Subcutaneous abdominal adipose tissue (tissue), 5 donors: ENCODE measurements at regions not wholly inside any gene's neighbourhood (a gene's known extent, or its start where the extent isn't known, plus 50 kb on each side); places are given as distances from the start of the nearest gene placed in this dataset.
"Not testable (repeated sequence)": the region's sequence is repeated elsewhere in the genome, so short reads cannot be mapped to it uniquely, and the experiment has no call there.

Experiments
- H3K27ac ChIP-seq: one replicate; pipeline ENCODE4 v1.7.0; 2013; ENCODE audit warnings: low read depth, mild to moderate bottlenecking, inconsistent platforms, low read length, moderate library complexity
- H3K27me3 ChIP-seq, 5 donors: one replicate each; pipeline ENCODE4 v1.7.0; 2013; ENCODE audit warnings: low read length in 5 of 5, inconsistent platforms in 1 of 5; ENCODE audit not compliant: control insufficient read depth in 5 of 5, insufficient read depth in 4 of 5
- H3K36me3 ChIP-seq, 5 donors: one replicate each; pipeline ENCODE4 v1.7.0; 2013; ENCODE audit warnings: low read length in 5 of 5; ENCODE audit not compliant: control insufficient read depth in 5 of 5, insufficient read depth in 5 of 5
- H3K4me1 ChIP-seq, 5 donors: one replicate each; pipeline ENCODE4 v1.7.0; 2013; ENCODE audit warnings: low read length in 5 of 5, mild to moderate bottlenecking in 3 of 5, moderate library complexity in 1 of 5; ENCODE audit not compliant: control insufficient read depth in 5 of 5, insufficient read depth in 5 of 5
- H3K4me3 ChIP-seq, 5 donors: one replicate each; pipeline ENCODE4 v1.7.0; 2013; ENCODE audit warnings: low read length in 5 of 5, low read depth in 1 of 5
- H3K9ac ChIP-seq, 5 donors: one replicate each; pipeline ENCODE4 v1.7.0; 2013; ENCODE audit warnings: low read length in 5 of 5, mild to moderate bottlenecking in 4 of 5, moderate library complexity in 3 of 5
- H3K9me3 ChIP-seq, 5 donors: one replicate each; pipeline ENCODE4 v1.7.0; 2013; ENCODE audit warnings: low read length in 5 of 5; ENCODE audit not compliant: control insufficient read depth in 5 of 5
- donor health status: healthy.
- donor health status: healthy.
- donor health status: healthy.
- donor health status: healthy.
- donor health status: healthy.

DNA sequence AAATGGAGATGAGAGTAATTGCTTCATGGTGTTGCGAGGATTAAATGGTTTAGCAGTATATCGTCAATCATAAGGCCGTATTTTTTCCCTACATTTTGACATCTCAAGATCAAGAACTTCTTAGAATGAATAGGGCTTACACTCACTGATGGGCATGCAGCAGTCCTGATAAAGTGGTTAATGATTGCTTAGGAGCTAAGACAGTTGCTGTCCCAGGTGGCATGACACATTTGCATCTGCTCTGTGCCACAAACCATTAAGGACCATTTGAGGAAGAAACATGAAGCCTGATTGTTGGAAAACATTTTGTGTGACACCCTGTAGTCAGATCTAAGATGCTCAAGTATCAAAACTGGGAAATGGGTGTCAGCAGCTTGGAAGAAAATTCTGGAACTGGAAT is 81.0 kb upstream of the SGIP1 start:
- Histone ChIP-seq H3K9ac (no peak overlapping the region), H3K9me3 (no peaks in the 10 kb centered on the region), H3K27ac (no peak overlapping the region), H3K36me3 (no peaks in the 10 kb centered on the region), H3K4me1 (peaks cover 0 to 5% (median 0%) of the 10 kb centered on the region in 5 donors), H3K4me3 (no peak overlapping the region), H3K27me3 (no peaks in the 10 kb centered on the region)

DNA sequence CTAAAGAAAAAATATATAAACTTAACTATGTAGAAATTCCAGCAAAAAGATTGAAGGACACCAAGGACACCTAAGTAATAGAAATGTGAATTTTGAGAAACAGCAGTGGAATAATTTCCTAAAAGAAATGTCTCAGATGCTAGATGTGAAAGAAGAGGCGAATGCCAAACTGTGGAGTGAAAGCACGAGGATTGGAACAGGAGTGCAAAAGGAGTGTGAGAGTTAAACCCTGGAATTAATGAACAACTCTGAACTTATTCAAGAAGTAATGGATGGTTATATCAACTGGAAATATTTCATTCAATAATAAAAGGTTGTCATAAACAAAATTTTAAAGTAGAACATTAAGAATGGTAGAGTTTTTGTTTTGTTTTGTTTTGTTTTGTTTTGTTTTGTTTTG is 78.5 kb upstream of the SGIP1 start:
- no peak overlapping the region for H3K27ac ChIP-seq
- no peak overlapping the region for H3K4me3 ChIP-seq
- no peaks in the 10 kb centered on the region for H3K4me1 ChIP-seq
- H3K36me3 ChIP-seq, result no peaks in the 10 kb centered on the region
- H3K27me3 ChIP-seq, result no peaks in the 10 kb centered on the region
- H3K9me3 ChIP-seq, result peaks cover 0 to 3% (median 0%) of the 10 kb centered on the region in 5 donors
- H3K9ac ChIP-seq, result no peak overlapping the region

DNA sequence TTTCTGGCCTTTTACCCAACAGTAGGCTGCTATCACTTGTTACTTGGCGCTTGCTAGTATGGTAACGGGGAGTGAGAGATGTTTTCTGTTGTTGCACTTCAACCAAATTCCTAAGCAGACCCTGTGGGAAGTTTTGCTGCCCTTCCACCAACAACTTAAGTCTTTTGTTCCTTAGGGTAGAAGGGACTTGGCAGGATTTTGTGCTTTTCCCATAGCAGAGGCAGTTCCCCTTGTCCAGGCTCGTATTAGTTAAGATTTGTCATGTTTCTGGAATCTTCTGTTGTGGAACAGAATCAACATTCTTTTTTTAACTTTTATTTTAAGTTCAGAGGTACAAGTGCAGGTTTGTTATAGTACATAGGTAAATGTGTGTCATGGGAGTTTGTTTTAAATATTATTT is 73.2 kb upstream of the SGIP1 start:
- H3K9ac ChIP-seq, result no peak overlapping the region
- H3K36me3 ChIP-seq, result no peaks in the 10 kb centered on the region
- no peaks in the 10 kb centered on the region for H3K4me1 ChIP-seq
- H3K9me3 ChIP-seq, result peaks cover 0 to 3% (median 0%) of the 10 kb centered on the region in 5 donors
- H3K27ac ChIP-seq, result no peak overlapping the region
- H3K27me3 ChIP-seq, result peaks cover 0 to under 1% (median 0%) of the 10 kb centered on the region in 5 donors
- no peak overlapping the region for H3K4me3 ChIP-seq

DNA sequence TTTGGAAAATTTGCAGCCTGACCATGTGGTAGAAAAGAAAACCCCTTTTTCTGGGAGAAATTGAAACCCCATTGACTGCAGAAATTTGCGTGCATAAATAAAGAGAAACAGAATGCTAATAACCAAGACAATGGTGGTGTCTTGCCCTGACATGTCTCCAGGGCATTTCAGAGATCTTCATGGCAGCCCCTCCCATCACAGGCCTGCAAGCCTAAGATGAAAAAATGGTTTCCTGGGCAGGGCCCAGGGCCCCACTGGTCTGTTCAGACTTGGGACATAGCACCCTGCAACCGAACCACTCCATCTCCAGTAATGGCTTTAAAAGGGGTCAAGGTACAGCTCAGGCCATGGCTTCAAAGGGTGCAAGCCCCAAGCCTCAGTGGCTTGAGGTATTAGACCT is 71.6 kb upstream of the SGIP1 start:
- H3K27me3 ChIP-seq, result peaks cover 0 to 3% (median 0%) of the 10 kb centered on the region in 5 donors
- H3K9ac ChIP-seq, result no peak overlapping the region
- H3K4me3 ChIP-seq, result no peak overlapping the region
- no peak overlapping the region for H3K27ac ChIP-seq
- H3K9me3 ChIP-seq, result peaks cover 0 to 3% (median 0%) of the 10 kb centered on the region in 5 donors
- no peaks in the 10 kb centered on the region for H3K4me1 ChIP-seq
- no peaks in the 10 kb centered on the region for H3K36me3 ChIP-seq

DNA sequence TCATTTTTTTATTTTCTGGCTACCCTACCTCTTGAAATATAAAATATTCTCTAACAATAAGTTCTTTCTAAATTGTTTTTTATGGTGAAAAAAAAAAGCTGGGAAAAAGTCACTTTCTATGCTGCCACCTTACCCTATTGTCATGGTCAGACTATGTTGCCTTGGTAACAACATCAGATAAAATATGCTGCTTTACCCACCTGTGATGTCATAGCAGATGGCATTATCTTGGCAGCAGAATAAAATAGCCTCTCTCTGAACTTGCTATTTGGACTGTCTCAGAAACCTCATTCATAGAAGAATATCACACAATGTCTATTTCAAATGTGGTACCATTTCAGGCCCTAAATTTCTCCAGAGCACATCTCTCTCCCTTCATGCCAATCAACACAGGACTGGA is 69.6 kb upstream of the SGIP1 start:
- Histone ChIP-seq H3K9me3 (peaks cover 0 to 3% (median 0%) of the 10 kb centered on the region in 5 donors), H3K4me3 (no peak overlapping the region), H3K9ac (no peak overlapping the region), H3K27ac (no peak overlapping the region), H3K27me3 (peaks cover 0 to 3% (median 0%) of the 10 kb centered on the region in 5 donors), H3K36me3 (no peaks in the 10 kb centered on the region), H3K4me1 (no peaks in the 10 kb centered on the region)

DNA sequence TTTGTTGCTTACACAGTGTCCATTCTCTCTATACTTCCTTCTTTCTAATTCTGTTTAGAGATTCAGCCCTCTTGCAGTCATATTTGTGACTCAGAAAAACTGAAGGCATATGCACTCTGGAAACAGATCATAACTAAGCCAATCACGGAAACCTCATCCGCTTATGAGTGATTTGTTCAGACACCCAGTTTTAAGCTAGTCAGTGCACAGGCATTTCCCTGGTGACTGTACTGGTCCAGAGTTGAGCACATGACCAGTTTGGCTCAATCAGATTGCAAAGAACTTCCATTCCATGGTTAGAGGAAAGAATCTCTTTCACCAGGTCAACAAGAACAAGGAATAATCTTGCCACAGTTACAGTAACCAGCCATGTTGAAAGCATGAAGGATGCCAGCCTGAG is 69.2 kb upstream of the SGIP1 start:
- H3K4me3 ChIP-seq, result no peak overlapping the region
- H3K9ac ChIP-seq, result no peak overlapping the region
- H3K27me3 ChIP-seq, result peaks cover 0 to 3% (median 0%) of the 10 kb centered on the region in 5 donors
- H3K4me1 ChIP-seq, result no peaks in the 10 kb centered on the region
- H3K9me3 ChIP-seq, result peaks cover 0 to 3% (median 0%) of the 10 kb centered on the region in 5 donors
- H3K36me3 ChIP-seq, result no peaks in the 10 kb centered on the region
- no peak overlapping the region for H3K27ac ChIP-seq

DNA sequence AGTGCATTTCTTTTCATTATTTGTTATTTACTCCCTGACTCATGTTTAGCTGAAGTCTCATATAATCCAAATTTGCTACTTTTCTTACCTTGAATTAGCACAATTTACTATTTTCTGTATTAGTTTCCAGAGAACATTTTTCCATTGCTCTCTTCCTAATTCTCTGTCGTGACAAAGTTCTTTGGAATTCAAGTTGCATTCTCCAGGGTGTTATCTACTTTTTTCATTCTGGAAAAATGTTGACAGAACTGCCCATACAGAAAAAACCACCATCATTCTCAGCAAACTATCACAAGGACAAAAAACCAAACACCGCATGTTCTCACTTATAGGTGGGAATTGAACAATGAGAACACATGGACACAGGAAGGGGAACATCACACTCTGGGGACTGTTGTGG is 67.3 kb upstream of the SGIP1 start:
- not testable (repeated sequence) for H3K27me3 ChIP-seq, H3K4me3 ChIP-seq, H3K9ac ChIP-seq, H3K4me1 ChIP-seq, H3K27ac ChIP-seq, H3K36me3 ChIP-seq, H3K9me3 ChIP-seq

DNA sequence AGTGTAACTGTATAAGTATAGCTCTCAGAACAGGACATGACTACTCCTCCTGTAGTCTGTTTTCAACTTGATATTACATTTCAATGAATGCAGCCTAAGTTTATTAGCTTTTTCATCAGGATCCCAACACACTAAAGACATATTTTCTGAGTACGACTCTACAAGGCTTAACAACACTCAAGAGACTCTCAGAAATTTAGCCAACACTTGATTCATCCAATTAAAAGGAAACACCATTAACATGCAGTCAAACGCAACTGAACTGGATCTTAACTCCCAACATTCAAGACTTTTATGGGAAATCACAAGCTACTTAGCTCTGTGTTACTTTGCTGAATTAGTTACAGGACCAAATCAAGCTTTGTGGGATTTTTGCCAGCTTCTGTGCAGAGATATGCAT is 65.2 kb upstream of the SGIP1 start:
- H3K27ac ChIP-seq, result no peak overlapping the region
- H3K4me1 ChIP-seq, result no peaks in the 10 kb centered on the region
- peaks cover 0 to 3% (median 0%) of the 10 kb centered on the region in 5 donors for H3K27me3 ChIP-seq
- no peaks in the 10 kb centered on the region for H3K9me3 ChIP-seq
- no peak overlapping the region for H3K9ac ChIP-seq
- H3K4me3 ChIP-seq, result no peak overlapping the region
- H3K36me3 ChIP-seq, result no peaks in the 10 kb centered on the region

DNA sequence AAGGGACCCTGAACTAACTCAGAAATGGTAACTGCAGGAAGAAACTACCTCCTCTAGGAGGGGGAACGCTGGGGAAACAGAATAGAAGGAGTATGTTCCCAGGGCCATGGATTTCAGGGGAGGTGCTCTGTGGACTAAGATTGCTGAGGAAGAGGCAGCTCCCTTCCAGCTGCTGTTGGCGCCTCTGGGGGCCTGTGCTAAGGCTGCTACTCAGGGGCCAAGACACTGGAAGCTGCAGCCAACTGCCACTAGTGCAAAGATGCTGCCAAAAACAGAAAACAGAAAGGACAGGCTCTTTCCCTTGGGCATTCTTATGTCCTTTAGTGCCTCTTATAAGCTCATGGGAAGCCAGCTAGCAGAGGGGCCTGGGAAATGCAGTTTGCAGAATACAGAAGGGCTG is 58.0 kb upstream of the SGIP1 start:
- no peak overlapping the region for H3K27ac ChIP-seq
- peaks cover 0 to 2% (median 0%) of the 10 kb centered on the region in 5 donors for H3K4me1 ChIP-seq
- no peaks in the 10 kb centered on the region for H3K36me3 ChIP-seq

DNA sequence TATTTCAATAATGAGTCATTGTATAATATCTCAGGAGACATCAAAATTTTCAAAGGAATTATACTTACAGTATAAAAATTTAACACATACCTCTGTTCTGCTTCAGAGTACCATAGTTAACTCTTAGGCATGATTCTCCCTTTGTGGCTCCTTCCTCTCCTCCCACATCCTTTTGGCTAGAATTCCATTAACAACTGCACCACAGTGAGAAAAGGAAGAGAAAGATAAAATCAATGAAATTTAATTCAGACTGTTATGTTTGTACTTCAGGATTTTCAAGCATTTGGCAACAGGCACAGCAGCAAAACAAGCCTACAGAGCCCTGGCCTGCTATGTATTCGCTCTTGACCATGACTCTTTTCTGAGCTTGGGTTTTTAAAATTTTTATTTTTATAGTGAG is 57.2 kb upstream of the SGIP1 start:
- Histone ChIP-seq H3K36me3 (no peaks in the 10 kb centered on the region), H3K9ac (no peak overlapping the region), H3K27me3 (no peaks in the 10 kb centered on the region), H3K9me3 (peaks cover 0 to 4% (median 0%) of the 10 kb centered on the region in 5 donors), H3K4me1 (peaks cover 0 to 2% (median 0%) of the 10 kb centered on the region in 5 donors), H3K27ac (no peak overlapping the region), H3K4me3 (no peak overlapping the region)

More for the DNA sequence above, 58.0 kb upstream of the SGIP1 start:
- Histone ChIP-seq H3K27me3 (no peaks in the 10 kb centered on the region), H3K9me3 (peaks cover 0 to 4% (median 0%) of the 10 kb centered on the region in 5 donors), H3K4me3 (no peak overlapping the region), H3K9ac (no peak overlapping the region)

DNA sequence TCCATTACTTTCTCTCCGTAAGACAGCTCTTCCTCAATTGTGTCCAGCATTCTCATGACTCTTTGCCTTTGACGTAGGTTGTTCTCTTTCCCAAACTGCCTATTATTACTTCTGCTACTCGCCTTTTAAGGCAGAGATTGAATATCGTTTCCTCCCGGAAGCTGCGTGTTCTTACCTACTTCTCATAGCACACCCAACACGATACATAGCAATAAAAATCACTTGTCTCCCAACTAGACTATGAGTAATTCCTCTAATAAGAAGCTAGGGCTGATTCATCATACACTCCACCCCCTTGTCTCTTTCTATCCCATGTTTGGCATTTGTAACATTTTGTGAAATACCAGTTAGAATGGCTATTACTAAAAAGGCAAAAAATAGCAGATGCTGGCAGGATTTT is 55.8 kb upstream of the SGIP1 start:
- Histone ChIP-seq H3K27me3 (no peaks in the 10 kb centered on the region), H3K9ac (no peak overlapping the region), H3K27ac (no peak overlapping the region), H3K36me3 (no peaks in the 10 kb centered on the region), H3K4me3 (no peak overlapping the region), H3K4me1 (peaks cover 0 to 2% (median 0%) of the 10 kb centered on the region in 5 donors), H3K9me3 (peaks cover 0 to 4% (median 0%) of the 10 kb centered on the region in 5 donors)
